Liver (tissue), 8 donors: ENCODE measurements at regions not wholly inside any gene's neighbourhood (a gene's known extent, or its start where the extent isn't known, plus 50 kb on each side); places are given as distances from the start of the nearest gene placed in this dataset.
A peak's percentile ranks its signal among the peaks of the same experiment; 100 is the strongest.

ENCODE experiments used
- DNase-seq: peaks from one replicate; pipeline ENCODE4 v3.0.0-alpha.2; 2017; ENCODE audit warnings: low spot score
- H3K27ac ChIP-seq, 2 donors: one replicate each; pipeline ENCODE4 v1.7.0; 2013; ENCODE audit warnings: inconsistent platforms in 2 of 2, low read length in 2 of 2, control low read depth in 1 of 2, low read depth in 1 of 2, mild to moderate bottlenecking in 1 of 2
- H3K27me3 ChIP-seq, 4 donors: one replicate each; pipeline versions ENCODE4 v1.6.1 to v1.7.0; 2013; ENCODE audit warnings: low read length in 3 of 4, inconsistent platforms in 1 of 4, mild to moderate bottlenecking in 1 of 4, moderate library complexity in 1 of 4; ENCODE audit not compliant: control insufficient read depth in 4 of 4, insufficient read depth in 4 of 4
- H3K36me3 ChIP-seq, 4 donors: one replicate each; pipeline versions ENCODE4 v1.6.1 to v1.7.0; 2013; ENCODE audit warnings: low read length in 3 of 4, mild to moderate bottlenecking in 3 of 4, low read depth in 1 of 4, moderate library complexity in 1 of 4; ENCODE audit not compliant: control insufficient read depth in 4 of 4, insufficient read depth in 3 of 4
- H3K4me1 ChIP-seq, 4 donors: one replicate each; pipeline versions ENCODE4 v1.6.1 to v1.7.0; 2013; ENCODE audit warnings: low read length in 3 of 4, mild to moderate bottlenecking in 3 of 4, moderate library complexity in 1 of 4; ENCODE audit not compliant: control insufficient read depth in 4 of 4, insufficient read depth in 4 of 4
- H3K4me3 ChIP-seq, 3 donors: one replicate each; pipeline versions ENCODE4 v1.6.1 to v1.7.0; 2013; ENCODE audit warnings: low read length in 3 of 3, control low read depth in 1 of 3, low read depth in 1 of 3, mild to moderate bottlenecking in 1 of 3
- H3K9ac ChIP-seq, 2 donors: one replicate each; pipeline ENCODE4 v1.7.0; 2013; ENCODE audit warnings: low read length in 2 of 2, mild to moderate bottlenecking in 2 of 2, moderate library complexity in 2 of 2, control low read depth in 1 of 2, low read depth in 1 of 2
- H3K9me3 ChIP-seq, 4 donors: one replicate each; pipeline versions ENCODE4 v1.6.1 to v1.7.0; 2013; ENCODE audit warnings: low read length in 3 of 4; ENCODE audit not compliant: control insufficient read depth in 4 of 4
- ATF3 ChIP-seq: IDR thresholded peaks from 2 replicates; pipeline ENCODE4 v1.6.1; 2016; ENCODE audit warnings: antibody characterized with exemption
- CTCF ChIP-seq: fragments of 150-350 bp; IDR thresholded peaks from 2 replicates; pipeline ENCODE4 v1.5.1; 2017; ENCODE audit warnings: improper control_type of control experiment, low read depth, low read length; ENCODE audit not compliant: missing input control
- FOXA2 ChIP-seq: IDR thresholded peaks from 2 replicates; pipeline ENCODE4 v1.6.1; 2016; ENCODE audit warnings: antibody characterized with exemption
- GABPA ChIP-seq, 2 donors: IDR thresholded peaks in 1 of 2; conservative IDR thresholded peaks in 1 of 2; 2 replicates each; pipeline ENCODE4 v1.6.1; 2016; ENCODE audit warnings: antibody characterized with exemption in 2 of 2, mild to moderate bottlenecking in 1 of 2, moderate library complexity in 1 of 2
- HNF4G ChIP-seq: IDR thresholded peaks from 2 replicates; pipeline ENCODE4 v1.6.1; 2016; ENCODE audit warnings: antibody characterized with exemption
- JUND ChIP-seq, 2 donors: IDR thresholded peaks; 2 replicates each; pipeline ENCODE4 v1.6.1; 2016; ENCODE audit warnings: antibody characterized with exemption in 2 of 2
- MAX ChIP-seq: IDR thresholded peaks from 2 replicates; pipeline ENCODE4 v1.6.1; 2016; ENCODE audit warnings: antibody characterized with exemption
- RAD21 ChIP-seq, 2 donors: IDR thresholded peaks; 2 replicates each; pipeline ENCODE4 v1.6.1; 2016; ENCODE audit warnings: antibody characterized with exemption in 2 of 2, mild to moderate bottlenecking in 2 of 2
- REST ChIP-seq: IDR thresholded peaks from 2 replicates; pipeline ENCODE4 v1.6.1; 2016; ENCODE audit warnings: antibody characterized with exemption, mild to moderate bottlenecking
- RXRA ChIP-seq, 2 donors: IDR thresholded peaks; 2 replicates each; pipeline ENCODE4 v1.6.1; 2017 to 2018; ENCODE audit warnings: antibody characterized with exemption in 2 of 2, mild to moderate bottlenecking in 1 of 2
- SP1 ChIP-seq: IDR thresholded peaks from 2 replicates; pipeline ENCODE4 v1.6.1; 2018; ENCODE audit warnings: antibody characterized with exemption, mild to moderate bottlenecking
- YY1 ChIP-seq: IDR thresholded peaks from 2 replicates; pipeline ENCODE4 v1.6.1; 2016; ENCODE audit warnings: antibody characterized with exemption, mild to moderate bottlenecking
- ZBTB33 ChIP-seq: IDR thresholded peaks from 2 replicates; pipeline ENCODE4 v1.6.1; 2016; ENCODE audit warnings: antibody characterized with exemption
- WGBS: extraction: QIAGEN DNeasy Blood & Tissue Kit; methylation state at CpG from one replicate; pipeline ENCODE4 v1.1.7; 2013; 5-methylcytosine and 5-hydroxymethylcytosine counted together
- donor health status: healthy.
- donor health status: healthy.
- donor health status: healthy.
- donor health status: healthy.
- donor health status: healthy.

- Histone ChIP-seq H3K36me3 (no peaks in the 10 kb centered on the region), H3K4me1 (no peaks in the 10 kb centered on the region), H3K4me3 (no peak overlapping the region), H3K9ac (no peak overlapping the region), H3K27me3 (no peaks in the 10 kb centered on the region), H3K27ac (no peak overlapping the region), H3K9me3 (peaks cover 0 to 12% (median 4%) of the 10 kb centered on the region in 4 donors)
- TF ChIP-seq CTCF (no peak), GABPA (IDR thresholded peaks at IDR 0.05 in 1 of 2, conservative IDR thresholded peaks at IDR 0.05 in 1 of 2) (no peak), MAX (no peak), SP1 (no peak), FOXA2 (no peak), RXRA (IDR thresholded peaks at IDR 0.05) (no peak)
- DNase-seq, result no peak
- WGBS, result 83% methylated on average over 5 of the region's 5 CpGs
Observed at GRCh38 chr18:5806860-5807259, 88.5 kb downstream of the TMEM200C start.

- TF ChIP-seq RXRA (IDR thresholded peaks at IDR 0.05) (no peak), RAD21 (IDR thresholded peaks at IDR 0.05) (peak in 1 of 2 donors; percentile 35), CTCF (no peak), ZBTB33 (no peak)
- H3K27ac ChIP-seq, result no peak overlapping the region
- no peaks in the 10 kb centered on the region for H3K27me3 ChIP-seq
- no peak overlapping the region for H3K4me3 ChIP-seq
- H3K4me1 ChIP-seq, result peaks cover 0 to 1% (median 0%) of the 10 kb centered on the region in 4 donors
- peaks cover 0 to 1% (median 0%) of the 10 kb centered on the region in 4 donors for H3K9me3 ChIP-seq
- no peak overlapping the region for H3K9ac ChIP-seq
- no peaks in the 10 kb centered on the region for H3K36me3 ChIP-seq
- WGBS, result 16% methylated on average over 1 of the region's 1 CpG
- DNase-seq, result no peak
Observed at GRCh38 chr18:5787936-5788335, 107.4 kb downstream of the TMEM200C start.

GRCh38 chr18:5779922-5780321 is 115.4 kb downstream of the TMEM200C start:
- Histone ChIP-seq H3K9ac (no peak overlapping the region), H3K4me3 (no peak overlapping the region), H3K27me3 (peaks cover 0 to 5% (median 0%) of the 10 kb centered on the region in 4 donors), H3K4me1 (no peaks in the 10 kb centered on the region), H3K36me3 (no peaks in the 10 kb centered on the region), H3K27ac (no peak overlapping the region), H3K9me3 (no peaks in the 10 kb centered on the region)
- 34% methylated on average over 2 of the region's 2 CpGs for WGBS
- no peak for DNase-seq
- no peak for TF ChIP-seq ATF3
- TF ChIP-seq CTCF, result no peak
- no peak for TF ChIP-seq JUND (IDR thresholded peaks at IDR 0.05)
- TF ChIP-seq HNF4G, result no peak
- no peak for TF ChIP-seq RXRA (IDR thresholded peaks at IDR 0.05)
- no peak for TF ChIP-seq REST
- no peak for TF ChIP-seq YY1
